Fibroblast of skin of right biceps (primary cell): ENCODE measurements at regions not wholly inside any gene's neighbourhood (a gene's known extent, or its start where the extent isn't known, plus 50 kb on each side); places are given as distances from the start of the nearest gene placed in this dataset.
"Not testable (repeated sequence)": the region's sequence is repeated elsewhere in the genome, so short reads cannot be mapped to it uniquely, and the experiment has no call there.

ENCODE experiments used
- DNase-seq: peaks from one replicate; pipeline ENCODE4 v3.0.0-alpha.2; 2013

- no peak for DNase-seq
Measured at GRCh38 chr10:3570131-3570729, 214.8 kb downstream of the KLF6 start.

DNA sequence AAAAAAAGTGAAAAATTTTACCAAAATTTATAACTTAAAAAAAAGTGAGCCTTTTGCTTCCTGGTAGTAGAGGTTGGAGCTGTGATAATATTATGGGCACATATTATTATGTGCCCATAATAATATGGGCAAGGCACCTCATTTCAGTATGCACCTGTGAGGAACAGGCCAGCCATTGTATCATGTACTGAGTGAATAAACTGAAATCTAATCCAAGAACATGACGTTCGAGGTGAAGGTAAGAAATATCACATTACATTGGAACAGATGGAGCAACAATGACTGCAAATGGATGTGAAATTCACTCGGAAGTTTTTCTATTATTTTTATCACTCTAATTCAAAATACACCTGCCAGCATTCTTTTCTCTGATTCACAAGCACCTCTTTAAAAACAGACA is 216.0 kb downstream of the KLF6 start:
- no peak for DNase-seq

DNA sequence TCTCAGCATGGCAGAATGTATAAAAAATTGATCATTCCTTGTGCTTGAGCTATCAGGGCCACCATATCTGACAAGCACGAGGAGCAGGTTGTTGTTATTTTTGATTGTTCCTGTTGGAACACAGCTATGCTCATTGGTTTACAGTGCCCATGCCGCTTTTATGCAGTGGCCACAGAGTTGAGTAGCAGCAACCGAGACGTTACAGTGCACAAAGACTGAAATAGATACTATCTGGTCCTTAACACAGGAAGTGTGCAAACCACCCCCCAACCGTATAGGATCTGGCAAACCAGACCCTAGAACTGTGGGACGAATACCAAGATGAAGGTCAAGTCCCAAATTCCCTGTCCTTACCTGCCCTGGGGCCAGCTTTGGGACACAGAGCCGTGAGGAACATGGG is 216.6 kb downstream of the KLF6 start:
- DNase-seq = no peak

DNA sequence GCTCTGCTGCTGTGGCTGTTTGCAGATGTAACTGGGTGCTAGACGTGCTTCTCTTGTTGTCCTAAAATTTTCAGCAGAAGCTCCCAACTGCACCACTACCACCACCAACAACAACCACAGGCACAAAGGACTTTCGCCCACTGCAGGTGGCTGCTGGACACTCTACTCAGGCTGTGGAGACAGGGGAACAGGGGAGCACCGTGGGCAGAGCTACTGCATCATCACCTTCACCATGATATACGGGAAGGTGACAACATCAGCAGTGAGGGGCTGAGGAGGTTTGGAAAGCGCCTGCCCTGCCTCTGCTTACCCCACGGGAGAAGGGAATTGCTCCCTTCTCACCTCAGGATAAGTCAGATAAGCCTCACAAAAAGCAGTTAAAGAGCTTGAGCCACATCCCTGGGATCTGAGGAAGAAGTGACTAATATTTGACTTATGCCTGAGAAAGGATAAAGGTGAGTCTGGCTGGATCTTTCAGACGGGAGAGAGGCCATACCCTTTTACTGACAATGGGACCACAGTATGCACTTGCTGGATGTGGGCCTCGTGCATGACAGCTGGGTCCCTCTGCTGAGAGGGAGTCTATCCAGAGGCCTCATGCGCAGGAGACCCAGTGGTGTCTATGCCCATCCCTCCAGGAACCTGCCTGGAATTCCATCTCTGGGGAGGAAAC is 217.6 kb downstream of the KLF6 start:
- no peak for DNase-seq

DNA sequence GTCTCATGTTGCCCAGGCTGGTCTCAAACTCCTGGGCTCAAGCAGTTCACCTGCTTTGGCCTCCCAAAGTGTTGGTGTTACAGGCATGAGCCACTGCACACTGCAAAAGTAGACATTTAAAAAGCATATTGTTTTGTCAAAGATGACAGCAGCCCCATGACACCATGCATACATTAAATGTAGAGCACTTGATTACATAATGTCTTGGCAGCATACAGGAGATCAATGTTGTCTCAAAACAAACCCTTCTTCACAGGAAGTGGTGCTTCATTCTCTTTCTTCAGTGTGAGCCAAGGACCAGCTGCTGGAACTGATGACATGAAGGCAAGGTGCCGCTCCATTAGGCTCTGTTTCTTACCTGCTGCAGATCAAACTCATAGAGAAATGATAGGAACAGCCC is 218.4 kb downstream of the KLF6 start:
- DNase-seq = no peak

DNA sequence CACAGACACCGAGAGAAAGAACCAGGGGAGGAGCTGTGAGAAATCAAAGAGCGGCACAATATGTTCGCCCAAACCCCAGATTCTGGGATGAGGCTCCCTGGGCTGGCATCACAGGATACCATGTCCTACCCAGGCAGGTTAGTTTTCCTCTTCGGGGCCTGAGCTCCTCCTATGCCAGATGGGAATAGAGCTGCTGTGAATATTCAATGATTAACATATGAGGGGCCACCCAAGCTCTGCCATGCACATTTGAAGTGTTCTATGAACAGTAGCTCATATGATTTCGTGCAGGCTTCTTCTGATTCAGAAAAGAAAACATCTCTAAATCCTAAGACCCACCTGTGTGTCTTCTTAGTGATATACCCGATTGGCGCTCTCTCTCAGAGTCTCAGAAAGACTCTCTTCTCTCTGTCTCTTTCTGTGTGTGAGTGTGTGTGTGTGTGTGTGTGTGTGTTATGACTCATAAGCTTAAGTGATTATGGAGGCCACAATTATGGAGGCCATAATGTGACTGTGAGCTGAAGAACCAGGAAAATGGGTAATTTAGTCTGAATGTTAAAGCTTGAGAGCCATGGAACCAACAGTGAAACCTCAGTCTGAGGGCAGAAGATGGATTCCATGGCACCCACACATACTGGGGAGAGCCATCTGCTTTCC is 220.5 kb downstream of the KLF6 start:
- peak; percentile 33 for DNase-seq

- DNase-seq = no peak
Measured at GRCh38 chr10:3563298-3563697, 221.7 kb downstream of the KLF6 start.

- DNase-seq = not testable (repeated sequence)
Measured at GRCh38 chr10:3560628-3561027, 224.4 kb downstream of the KLF6 start.

GRCh38 chr10:3559527-3559926 is 225.5 kb downstream of the KLF6 start:
- no peak for DNase-seq

DNA sequence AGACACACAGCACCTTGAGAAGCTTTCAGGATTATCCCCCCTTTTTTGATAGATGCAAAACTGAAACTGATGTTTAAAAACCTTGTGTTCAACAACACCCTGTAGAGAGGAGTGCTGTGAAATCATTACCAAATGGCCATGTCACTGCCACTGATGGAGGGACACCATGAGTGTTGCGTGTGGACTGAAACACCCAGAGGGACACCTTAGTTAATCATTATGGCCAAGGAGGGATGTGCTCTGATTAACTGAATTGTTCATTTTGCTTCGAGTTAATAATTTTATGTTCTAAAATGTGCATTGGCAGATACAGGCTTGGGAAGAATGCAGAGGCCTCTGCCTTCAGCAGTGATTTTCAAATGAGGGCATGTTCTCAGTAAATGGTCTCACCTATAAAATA is 226.0 kb downstream of the KLF6 start:
- DNase-seq = no peak

DNA sequence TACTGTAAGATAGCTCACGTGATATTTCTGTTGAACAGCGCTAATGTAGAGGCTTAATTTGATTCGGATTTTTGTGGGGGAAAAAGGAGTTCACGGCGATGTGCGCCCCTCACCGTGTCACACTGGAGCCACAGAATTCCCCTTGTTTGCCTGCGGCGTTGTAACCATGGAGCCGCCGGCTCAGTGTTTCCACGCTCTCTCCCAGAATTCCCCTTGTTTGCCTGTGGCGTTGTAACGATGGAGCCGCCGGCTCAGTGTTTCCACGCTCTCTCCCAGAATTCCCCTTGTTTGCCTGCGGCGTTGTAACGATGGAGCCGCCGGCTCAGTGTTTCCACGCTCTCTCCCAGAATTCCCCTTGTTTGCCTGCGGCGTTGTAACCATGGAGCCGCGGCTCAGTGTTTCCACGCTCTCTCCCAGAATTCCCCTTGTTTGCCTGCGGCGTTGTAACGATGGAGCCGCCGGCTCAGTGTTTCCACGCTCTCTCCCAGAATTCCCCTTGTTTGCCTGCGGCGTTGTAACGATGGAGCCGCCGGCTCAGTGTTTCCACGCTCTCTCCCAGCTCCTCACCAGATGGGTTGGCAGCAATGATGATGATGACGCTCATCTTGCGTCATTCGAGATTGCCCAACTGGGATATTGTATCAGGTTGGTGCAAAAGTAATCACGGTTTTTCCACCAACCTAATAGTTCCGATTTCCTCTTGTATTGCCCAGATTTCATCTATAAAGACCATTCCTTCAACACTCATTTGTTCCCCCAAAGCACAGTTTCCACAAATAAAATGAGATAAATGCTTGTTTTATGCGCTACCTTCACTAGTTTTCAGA is 228.6 kb downstream of the KLF6 start:
- peak; percentile 36 for DNase-seq

DNA sequence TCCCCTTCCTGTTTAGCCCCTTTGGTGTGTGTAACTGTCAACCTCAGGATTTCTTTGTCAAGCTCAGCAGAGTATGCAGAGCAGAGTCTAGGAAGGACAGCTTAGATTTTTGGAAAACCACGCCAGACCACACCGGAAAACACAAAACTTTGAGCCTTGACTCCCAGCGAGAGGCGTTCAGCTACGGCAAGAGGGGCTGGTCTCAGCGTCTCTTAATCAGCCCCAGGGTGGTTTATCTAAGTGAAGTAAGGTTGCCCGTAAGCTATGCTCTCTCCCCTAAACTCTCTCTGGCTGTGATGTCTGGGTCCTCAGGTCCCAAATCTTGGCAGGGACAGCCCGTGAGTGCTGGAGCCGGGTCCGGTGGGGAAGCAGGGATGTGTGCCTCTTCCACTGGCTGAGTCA is 230.9 kb downstream of the KLF6 start:
- no peak for DNase-seq

DNA sequence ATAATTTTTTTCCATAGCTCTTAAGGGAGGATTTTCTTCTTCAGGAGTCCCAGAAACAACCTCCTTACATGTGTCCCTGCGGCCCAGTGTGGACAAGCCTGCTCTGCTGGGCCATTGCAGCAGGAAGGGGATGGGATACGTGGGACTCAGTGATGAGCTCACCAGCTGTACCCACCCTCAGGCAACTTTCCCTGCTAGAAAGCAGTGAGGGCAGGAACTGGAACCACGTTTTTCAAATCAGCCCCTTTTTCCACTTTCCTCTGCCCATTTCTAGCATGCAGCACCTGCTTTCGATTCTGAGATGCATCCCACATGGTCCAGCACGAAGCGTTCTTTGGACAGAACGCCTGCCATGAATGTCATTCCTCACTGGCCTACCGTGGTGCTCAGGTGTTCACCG is 232.7 kb downstream of the KLF6 start:
- no peak for DNase-seq

- no peak for DNase-seq
Measured at GRCh38 chr10:3551761-3552160, 233.2 kb downstream of the KLF6 start.

- DNase-seq = no peak
Measured at GRCh38 chr10:3549118-3549517, 235.9 kb downstream of the KLF6 start.

DNA sequence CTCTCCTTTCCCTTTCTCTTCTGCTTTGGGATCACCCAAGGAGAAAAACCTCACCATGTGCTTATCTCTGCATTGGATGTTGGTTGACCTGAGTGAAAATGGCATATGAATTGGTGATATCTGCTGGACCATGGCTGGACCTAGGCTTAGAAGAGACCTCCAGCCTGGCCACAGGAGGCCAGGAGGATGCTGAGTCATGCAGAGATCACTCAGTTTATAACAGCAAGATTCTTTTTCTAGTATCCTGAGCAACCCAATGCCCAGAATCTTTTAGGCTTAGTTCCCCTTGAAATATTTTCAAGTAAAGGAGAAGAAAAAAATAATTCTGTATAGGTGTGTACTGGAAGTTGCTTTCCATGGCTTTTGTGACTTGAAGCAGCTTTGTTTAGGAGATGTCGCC is 236.3 kb downstream of the KLF6 start:
- no peak for DNase-seq

DNA sequence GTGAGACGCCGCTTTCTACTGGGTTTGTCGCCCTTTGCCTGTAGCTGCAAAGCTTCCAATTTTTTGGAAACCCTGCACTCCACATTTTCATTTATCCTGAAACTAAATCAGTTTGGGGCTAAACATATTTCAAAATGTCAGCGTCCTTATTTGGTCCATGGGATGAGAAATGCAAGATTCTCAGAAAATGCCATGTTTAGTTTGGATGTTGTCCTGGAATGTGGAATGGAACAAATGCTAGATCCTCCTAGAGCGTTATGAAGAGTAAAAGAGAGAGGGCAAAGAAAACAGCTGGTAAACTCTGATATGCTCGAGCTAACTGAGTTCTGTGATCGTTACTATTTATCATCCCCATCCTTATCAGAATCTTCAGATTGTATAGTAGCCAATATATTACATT is 236.9 kb downstream of the KLF6 start:
- DNase-seq = peak; percentile 58

DNA sequence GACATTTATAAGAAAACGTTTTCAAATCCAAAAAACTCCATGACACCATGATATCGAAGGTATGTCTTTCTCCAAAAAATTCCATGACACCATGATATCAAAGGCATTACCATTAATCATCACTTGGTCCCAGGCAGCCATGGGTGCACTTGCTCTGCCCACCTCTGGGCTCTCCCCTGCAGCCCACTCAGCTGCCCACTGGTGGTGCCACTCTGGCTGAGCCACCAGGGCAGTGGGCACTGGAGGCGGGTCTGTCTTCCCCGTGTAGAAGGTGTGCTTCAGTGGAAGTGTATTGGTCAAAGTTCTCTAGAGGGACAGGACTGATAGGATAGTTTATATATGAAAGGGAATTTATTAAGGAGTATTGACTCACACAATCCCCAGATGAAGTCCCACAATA is 240.4 kb downstream of the KLF6 start:
- DNase-seq = no peak

- DNase-seq = peak; percentile 92
Measured at GRCh38 chr10:3542185-3542611, 242.8 kb downstream of the KLF6 start.

DNA sequence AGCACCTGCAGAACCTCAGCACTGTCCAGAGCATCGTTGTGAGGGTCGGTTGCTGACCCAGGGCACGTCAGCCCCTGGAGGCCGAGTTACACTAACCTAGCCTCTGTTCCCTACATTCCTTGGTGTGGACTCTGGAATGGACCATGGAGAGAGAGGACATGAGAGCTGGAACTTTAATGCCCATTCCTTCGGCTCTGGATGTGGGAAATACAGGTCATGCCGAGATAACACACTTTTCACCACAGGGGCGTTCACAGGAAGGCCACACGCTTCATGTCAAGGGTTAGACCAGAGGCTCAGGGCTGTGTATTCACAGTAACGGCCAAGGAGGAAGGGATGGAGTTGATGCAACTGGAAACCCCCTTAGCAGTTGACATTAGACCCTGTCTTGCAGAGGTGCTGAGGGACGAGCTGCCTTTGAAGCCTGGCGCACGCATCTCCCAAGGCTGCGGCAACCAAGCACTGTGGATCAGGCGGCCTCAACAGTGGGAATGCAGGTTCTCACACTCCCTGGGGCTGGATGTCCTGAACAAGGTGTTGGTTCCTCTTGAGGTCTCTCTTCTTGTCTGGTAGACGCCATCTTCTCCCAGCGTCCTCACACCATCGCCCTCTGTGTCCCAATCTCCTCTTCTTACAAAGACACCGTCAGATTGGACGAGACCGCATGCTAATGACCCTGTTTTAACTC is 245.2 kb downstream of the KLF6 start:
- DNase-seq = no peak

GRCh38 chr10:3538656-3539531 is 246.1 kb downstream of the KLF6 start:
- peak; percentile 99 for DNase-seq

GRCh38 chr10:3538291-3538655 is 246.7 kb downstream of the KLF6 start:
- DNase-seq = no peak
